ENCODE measurements at regions not wholly inside any gene's neighbourhood (a gene's known extent, or its start where the extent isn't known, plus 50 kb on each side); places are given as distances from the start of the nearest gene placed in this dataset.

- TF ChIP-seq CTCF (conservative IDR thresholded peaks at IDR 0.05; ENCODE audit: low read depth, low read length) (no peak), EZH2 (IDR thresholded peaks at IDR 0.05; ENCODE audit: low read length, unreplicated experiment) (no peak), EZH2phosphoT487 (IDR thresholded peaks at IDR 0.05; ENCODE audit: borderline replicate concordance, low read length) (no peak)
Measured at GRCh38 chr12:46970636-46971035, 108.8 kb upstream of the PCED1B start.

All from PC-3 (cell line).